ENCODE measurements at regions not wholly inside any gene's neighbourhood (a gene's known extent, or its start where the extent isn't known, plus 50 kb on each side); places are given as distances from the start of the nearest gene placed in this dataset.
"Not testable (repeated sequence)": the region's sequence is repeated elsewhere in the genome, so short reads cannot be mapped to it uniquely, and the experiment has no call there.

GRCh38 chr17:30713805-30714204 lies 110.7 kb downstream of the CRLF3 start:
- H3K4me3 ChIP-seq (ENCODE audit: low read depth, low read length) = not testable (repeated sequence)

- H3K4me3 ChIP-seq (ENCODE audit: low read depth, low read length) = not testable (repeated sequence)
These were observed 111.6 kb downstream of the CRLF3 start for GRCh38 chr17:30712859-30713258.

GRCh38 chr17:30711626-30712507 lies 112.6 kb downstream of the CRLF3 start:
- H3K4me3 ChIP-seq (ENCODE audit: low read depth, low read length) = not testable (repeated sequence)

GRCh38 chr17:30711176-30711575 lies 113.3 kb downstream of the CRLF3 start:
- peak overlapping the region; percentile 72 for H3K4me3 ChIP-seq (ENCODE audit: low read depth, low read length)

GRCh38 chr17:30710276-30711088 lies 114.0 kb downstream of the CRLF3 start:
- peak overlapping the region; percentile 72 for H3K4me3 ChIP-seq (ENCODE audit: low read depth, low read length)

GRCh38 chr17:30709561-30710275 lies 114.8 kb downstream of the CRLF3 start:
- H3K4me3 ChIP-seq (ENCODE audit: low read depth, low read length) = peak overlapping the region; percentile 72

- H3K4me3 ChIP-seq (ENCODE audit: low read depth, low read length) = peak overlapping the region; percentile 72
These were observed 115.4 kb downstream of the CRLF3 start for GRCh38 chr17:30709096-30709495.

GRCh38 chr17:30708241-30709078 lies 116.0 kb downstream of the CRLF3 start:
- peak overlapping the region; percentile 70 for H3K4me3 ChIP-seq (ENCODE audit: low read depth, low read length)

- peak overlapping the region; percentile 70 for H3K4me3 ChIP-seq (ENCODE audit: low read depth, low read length)
These were observed 116.7 kb downstream of the CRLF3 start for GRCh38 chr17:30707724-30708240.

GRCh38 chr17:30706461-30707335 lies 117.8 kb downstream of the CRLF3 start:
- peak overlapping the region; percentile 70 for H3K4me3 ChIP-seq (ENCODE audit: low read depth, low read length)

- not testable (repeated sequence) for H3K4me3 ChIP-seq (ENCODE audit: low read depth, low read length)
These were observed 118.5 kb downstream of the CRLF3 start for GRCh38 chr17:30706004-30706403.

GRCh38 chr17:30701498-30701989 lies 122.9 kb downstream of the CRLF3 start:
- H3K4me3 ChIP-seq (ENCODE audit: low read depth, low read length) = no peak overlapping the region

GRCh38 chr17:30700833-30701232 lies 123.7 kb downstream of the CRLF3 start:
- not testable (repeated sequence) for H3K4me3 ChIP-seq (ENCODE audit: low read depth, low read length)

- H3K4me3 ChIP-seq (ENCODE audit: low read depth, low read length) = not testable (repeated sequence)
These were observed 126.7 kb downstream of the CRLF3 start for GRCh38 chr17:30697619-30698460.

- H3K4me3 ChIP-seq (ENCODE audit: low read depth, low read length) = no peak overlapping the region
These were observed 128.3 kb downstream of the CRLF3 start for GRCh38 chr17:30696234-30696633.

- not testable (repeated sequence) for H3K4me3 ChIP-seq (ENCODE audit: low read depth, low read length)
These were observed 129.2 kb downstream of the CRLF3 start for GRCh38 chr17:30695265-30695811.

- not testable (repeated sequence) for H3K4me3 ChIP-seq (ENCODE audit: low read depth, low read length)
These were observed 130.7 kb downstream of the CRLF3 start for GRCh38 chr17:30693772-30694171.
